ENCODE measurements at regions not wholly inside any gene's neighbourhood (a gene's known extent, or its start where the extent isn't known, plus 50 kb on each side); places are given as distances from the start of the nearest gene placed in this dataset.

GRCh38 chr16:51820176-51820575 lies 669.1 kb upstream of the SALL1 start:
- TF ChIP-seq ETS1 (IDR thresholded peaks at IDR 0.05) = no peak
- no peak for TF ChIP-seq CTCF (conservative IDR thresholded peaks at IDR 0.05; ENCODE audit: low read depth in 2 of 2)
- no peak for TF ChIP-seq ZNF331 (CRISPR knock-in tag; IDR thresholded peaks at IDR 0.05; ENCODE audit: low read depth)
